NCI-H82 treated with DMSO at 0.1 percent for 48 hours (cell line): ENCODE measurements at regions not wholly inside any gene's neighbourhood (a gene's known extent, or its start where the extent isn't known, plus 50 kb on each side); places are given as distances from the start of the nearest gene placed in this dataset.
"Not testable (repeated sequence)": the region's sequence is repeated elsewhere in the genome, so short reads cannot be mapped to it uniquely, and the experiment has no call there.

Experiments
- DNase-seq: peaks from one replicate; lab custom pipeline; 2025; ENCODE audit not compliant: unreplicated experiment; lab: John Stamatoyannopoulos, UW

DNA sequence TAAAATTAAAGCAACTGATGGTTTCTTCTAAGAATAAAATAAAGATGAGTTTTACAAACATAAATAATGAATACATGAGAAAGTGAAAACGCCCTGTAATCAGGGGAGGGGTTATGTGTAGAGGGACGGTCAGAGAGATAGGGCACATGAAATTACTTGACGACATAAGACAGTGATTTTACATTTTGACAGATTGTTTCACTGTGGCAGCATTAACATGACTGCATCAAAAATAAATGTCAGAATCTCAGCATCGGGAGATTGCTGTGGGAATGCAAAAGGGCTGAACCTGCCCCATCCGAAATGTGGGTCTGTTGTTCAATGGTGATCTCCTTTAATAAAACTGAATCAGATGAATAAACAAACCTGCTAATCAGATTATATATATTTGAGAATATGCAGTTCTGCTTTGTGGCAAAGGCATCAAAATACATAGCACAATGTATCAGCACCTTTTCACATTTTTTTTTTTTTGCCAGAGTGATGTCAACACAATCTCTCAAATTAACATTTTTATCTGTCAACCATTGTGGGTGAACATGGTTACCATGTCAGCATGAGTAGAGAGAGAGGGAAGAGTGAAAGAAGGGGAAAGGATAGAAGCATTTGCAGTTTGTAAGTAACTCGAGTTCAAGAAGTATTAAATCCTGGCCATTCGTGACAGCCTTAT is 177.1 kb upstream of the MAN1A1 start:
- DNase-seq = no peak

DNA sequence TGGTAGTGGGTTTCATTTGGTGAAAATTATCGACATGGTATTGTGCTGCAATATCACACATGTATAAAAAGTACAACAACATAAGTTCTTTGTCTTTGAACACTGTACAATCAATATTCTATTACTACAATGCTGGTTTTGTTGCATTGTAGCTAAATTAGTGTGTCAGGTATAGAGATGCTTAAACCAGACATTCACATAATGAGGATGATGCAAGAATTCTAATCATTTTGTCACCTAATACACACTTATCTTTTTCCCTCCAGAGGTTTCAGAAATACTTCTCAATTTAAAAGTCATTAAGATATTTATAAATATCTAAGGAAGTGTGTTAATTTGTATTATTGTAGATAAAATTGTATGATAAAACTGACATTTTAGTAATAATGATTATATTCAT is 174.8 kb upstream of the MAN1A1 start:
- DNase-seq = no peak

DNA sequence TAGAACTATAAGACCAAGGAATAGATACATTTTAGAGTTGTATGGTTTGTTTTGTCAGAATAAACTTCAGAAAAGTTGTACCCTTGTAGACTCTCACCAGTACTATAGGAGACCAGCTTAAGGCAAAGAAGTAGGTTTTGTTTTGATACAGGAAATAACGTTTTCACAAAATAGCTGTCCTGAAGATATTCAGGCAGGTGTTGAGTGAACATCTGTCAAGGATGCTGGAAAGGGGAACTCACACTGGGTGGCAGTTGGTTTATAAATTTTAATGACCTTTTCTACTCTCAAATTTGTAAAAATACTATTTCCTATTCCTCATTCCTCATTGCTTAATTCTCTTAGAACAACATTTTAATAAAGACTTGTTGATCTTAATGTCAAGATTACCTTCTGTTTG is 174.0 kb upstream of the MAN1A1 start:
- DNase-seq = no peak

DNA sequence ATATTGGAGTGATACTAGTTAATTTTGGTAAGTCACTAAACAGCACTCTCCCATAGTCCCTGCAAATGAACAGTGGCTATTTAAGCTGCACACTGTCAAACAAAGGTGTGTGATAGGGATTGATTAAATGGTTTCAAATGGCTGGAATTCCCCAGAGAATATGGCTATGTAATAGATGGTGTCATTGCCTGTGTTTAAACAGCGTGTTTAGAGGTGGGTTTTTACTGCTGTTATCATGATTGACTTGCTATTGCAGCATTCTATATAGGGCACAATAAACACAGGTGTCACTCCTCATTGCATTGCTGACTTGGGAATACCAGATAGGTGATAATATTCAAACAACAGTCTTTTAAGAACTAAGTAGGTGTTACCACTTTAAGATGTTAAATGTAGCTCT is 171.7 kb upstream of the MAN1A1 start:
- no peak for DNase-seq

DNA sequence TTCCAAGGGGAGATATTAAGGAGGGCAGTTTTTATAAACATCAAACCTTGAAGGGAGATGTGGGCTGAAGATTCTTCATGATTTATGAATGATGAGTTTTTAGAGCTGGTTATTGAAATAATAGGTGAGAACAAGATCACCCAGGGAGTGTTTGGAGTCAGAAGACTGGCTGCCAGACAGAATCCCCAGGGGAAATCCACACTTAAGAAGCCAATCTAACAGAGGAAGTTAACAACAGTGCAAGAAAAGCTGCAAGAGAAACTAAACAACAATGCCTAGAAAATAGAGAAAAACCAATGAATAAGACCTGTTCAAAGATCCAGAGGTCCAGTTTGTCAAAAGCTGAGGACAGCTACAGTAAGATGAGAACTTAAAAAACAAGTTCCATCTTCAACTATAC is 167.9 kb upstream of the MAN1A1 start:
- DNase-seq = no peak

DNA sequence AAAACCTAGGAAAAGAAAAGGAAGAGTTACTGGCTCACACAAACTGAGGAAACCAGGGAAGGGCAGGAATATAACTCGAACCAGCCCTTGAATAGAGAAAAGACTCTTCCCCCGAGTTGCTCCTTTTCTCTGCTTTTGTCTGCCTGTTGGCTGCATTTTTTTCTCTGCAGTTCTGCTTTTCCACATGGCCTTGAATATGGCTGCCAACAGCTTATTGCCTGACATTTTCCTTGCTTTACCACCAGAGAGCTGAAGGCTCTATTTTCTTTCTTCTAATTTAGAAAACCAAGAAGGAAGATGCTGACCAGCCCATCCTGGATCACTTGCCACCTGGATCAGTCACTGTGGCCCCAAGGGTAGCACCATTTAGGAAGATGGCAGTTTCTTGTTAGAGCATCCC is 164.8 kb upstream of the MAN1A1 start:
- DNase-seq = no peak

DNA sequence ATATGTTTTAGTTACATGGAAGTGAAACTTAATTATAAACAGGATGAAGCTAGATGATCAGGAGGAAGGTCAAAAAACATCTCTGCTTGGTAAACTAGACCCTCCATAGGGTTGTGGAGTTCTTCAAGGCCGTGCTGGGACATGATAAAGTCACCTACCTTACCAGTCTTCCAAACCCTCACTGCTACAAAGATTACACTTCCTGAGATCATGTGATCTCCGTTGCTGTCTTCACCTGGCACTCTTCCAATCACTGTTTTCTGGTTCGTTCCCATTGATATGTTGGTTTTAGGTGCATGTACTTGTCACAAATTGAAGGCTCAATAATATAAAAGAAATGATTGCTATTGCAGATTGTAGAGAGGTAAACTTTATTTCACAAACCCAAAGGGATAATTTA is 161.5 kb upstream of the MAN1A1 start:
- no peak for DNase-seq

DNA sequence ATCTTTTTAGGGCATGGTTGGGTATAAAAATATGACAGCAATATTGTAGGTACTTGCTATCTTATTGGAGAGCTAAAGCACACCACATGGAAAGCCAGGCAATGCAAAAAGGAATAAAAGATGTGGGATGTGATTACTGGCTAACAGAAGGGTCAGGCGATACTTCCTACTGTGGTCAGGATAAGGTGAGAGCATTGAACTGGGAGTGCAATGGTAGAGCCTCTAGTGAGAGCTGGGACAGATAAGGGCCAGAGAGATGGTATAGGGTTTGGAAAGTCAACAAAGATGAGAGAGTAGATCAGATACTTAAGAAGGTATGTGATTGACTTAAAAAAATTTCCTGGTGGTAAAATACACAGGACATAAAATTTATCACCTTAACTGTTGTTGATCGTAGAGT is 160.7 kb upstream of the MAN1A1 start:
- DNase-seq = no peak

DNA sequence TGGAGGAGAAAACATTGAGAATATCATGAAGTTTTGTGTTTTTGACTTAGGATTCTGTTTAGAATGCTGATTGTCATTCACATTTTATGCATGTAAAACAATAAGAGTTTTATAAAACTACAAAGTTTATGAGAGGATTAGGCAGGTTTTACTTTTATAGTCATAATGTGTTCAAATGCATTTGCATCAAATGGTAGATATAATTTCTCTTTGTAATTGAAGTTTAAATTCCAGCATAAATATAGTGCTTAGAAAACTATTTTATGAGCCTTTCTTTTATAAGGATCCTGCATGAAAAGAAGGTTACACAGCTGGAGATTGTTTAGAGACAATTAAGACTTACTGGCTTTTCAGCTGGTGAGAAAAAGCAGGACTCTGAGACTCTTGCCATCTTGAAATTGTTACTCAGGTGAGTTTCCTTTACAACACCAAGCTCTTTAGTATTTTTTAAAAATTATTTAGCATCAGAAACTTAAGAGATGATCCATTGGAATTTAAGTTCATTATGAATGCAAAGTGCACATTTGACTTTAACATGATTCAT is 157.1 kb upstream of the MAN1A1 start:
- DNase-seq = no peak

DNA sequence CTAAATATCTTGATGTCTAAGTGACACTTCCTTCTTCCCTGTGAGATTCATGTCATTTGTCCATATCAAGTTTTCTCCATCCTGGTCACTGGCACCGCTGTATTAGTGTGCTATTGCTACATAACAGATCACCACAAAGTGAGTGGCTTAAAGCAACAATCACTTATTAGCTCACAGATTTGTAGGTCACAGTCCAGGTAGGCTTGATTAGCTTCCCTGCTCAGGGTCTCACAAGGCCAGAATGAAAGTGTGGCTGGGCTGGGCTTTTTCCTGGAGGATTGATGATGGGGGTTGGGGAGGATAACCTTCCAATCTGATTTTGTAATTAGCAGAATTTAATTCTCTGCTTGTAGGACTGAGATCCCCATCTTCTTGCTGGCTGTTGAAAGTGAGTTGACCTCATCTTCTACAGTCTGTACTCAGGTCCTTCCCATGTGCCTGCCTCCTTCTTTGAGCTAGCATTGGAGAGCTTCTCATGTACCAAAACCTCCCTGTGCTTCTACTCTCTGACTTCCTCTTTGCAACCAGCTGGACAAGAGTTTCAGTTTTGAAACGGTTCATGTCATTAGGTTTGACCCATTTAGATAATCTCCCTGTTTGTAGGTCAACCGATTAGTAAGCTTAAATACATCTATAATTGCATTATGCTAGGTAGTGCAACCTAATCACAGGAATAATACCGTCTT is 152.4 kb upstream of the MAN1A1 start:
- DNase-seq = peak; percentile 95

DNA sequence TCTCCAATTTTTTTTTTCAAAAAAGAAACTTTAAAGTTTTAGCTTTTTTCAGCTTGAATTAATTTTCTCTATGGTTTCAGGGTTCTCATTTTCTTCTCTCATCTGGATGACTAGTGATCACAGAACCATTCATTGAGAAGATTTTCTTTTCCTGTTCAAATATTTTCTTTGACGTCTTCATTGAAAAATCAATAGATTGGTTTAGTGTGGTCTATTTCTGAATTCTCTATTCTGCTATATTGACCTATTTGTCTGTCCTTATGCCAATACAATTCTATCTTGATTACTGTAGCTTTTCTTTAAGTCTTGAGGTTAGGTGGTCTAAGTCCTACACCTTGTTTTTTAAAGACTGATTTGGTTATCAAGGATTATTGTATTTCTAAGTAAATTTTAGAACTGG is 150.2 kb upstream of the MAN1A1 start:
- DNase-seq = no peak

DNA sequence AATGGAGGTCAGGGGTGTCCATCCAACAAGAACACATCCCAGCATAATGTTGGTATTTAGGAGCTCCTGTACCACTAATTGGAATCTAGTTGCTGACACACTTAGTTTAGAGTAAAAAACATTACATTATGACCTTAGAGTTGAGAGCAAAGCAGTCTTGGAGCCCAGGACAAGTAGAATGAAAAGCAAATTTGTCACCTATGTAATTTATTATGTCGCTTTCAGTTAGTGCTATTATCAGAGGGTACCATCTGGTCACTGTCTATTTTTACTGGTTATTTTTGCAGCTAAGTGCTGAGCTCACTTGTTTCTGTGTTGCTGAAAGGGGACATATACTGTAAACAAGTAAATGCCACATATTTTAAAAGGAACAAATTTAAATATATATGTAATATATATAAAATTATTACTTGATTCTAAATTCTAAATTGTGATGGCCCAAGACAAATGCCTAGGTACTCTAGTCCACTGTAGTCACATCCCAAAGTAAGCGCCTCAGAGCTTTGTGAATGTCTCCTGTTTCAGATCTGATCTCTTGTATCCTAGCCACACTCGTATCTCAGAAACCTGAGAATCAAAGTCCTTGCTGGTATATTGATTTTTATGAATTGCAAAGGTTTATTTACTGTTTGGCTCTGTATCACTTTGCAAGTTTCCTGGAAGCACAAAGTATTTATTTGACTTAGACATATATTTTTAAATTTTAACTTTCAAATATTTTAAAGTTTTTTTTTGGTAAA is 148.6 kb upstream of the MAN1A1 start:
- DNase-seq = no peak

DNA sequence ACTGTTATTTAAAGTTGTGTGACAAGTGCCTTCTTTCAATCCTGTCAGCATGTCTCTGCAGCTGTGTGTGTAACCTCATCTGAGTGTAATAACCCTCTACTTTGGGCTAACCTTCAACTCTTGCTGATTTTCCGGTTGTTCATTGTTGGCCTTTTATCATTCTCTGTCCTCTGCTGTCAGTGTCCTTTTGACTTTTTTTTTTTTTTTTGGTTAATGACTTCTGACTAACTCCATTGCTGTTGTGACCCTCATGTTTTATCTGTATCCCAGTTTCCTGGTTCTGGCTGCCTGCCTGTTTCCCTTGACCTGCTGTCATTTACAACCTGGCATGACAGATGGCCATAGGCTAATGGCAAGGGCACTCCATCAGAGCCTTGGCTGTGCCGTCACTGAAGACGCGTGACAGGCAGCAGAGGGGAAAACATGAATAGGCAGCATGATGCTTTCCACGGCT is 145.7 kb upstream of the MAN1A1 start:
- peak; percentile 24 for DNase-seq

DNA sequence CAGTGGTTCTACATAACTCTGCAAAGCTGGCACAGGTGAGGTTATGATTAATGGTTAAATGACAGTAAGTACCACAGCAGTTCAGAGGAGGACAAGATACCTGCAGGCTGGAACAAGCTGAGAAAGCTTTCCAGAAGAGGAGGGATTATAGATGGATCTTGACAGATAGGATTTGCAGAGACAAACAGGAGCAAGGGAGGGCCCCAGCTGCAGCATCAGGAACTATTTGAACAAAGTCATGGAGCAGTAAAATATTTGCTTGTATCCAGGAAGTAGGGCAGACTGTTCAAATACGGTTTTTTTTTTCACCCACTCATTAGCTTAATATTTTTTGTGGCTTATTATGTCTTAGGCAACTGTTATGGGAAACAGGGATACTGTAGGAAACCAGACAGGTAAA is 144.4 kb upstream of the MAN1A1 start:
- peak; percentile 65 for DNase-seq

DNA sequence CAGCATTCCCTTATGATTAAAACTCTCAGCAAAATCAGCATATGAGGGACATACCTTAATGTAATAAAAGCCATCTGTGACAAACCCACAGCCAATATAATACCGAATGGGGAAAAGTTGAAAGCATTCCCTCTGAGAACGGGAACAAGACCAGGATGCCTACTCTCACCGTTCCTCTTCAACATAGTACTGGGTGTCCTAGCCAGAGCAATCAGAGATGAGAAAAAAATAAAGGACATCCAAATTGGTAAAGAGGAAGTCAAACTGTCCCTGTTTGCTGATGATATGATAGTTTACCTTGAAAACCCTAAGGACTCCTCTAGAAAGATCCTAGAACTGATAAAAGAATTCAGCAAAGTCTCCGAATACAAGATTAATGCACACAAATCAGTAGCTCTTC is 141.6 kb upstream of the MAN1A1 start:
- DNase-seq = not testable (repeated sequence)

DNA sequence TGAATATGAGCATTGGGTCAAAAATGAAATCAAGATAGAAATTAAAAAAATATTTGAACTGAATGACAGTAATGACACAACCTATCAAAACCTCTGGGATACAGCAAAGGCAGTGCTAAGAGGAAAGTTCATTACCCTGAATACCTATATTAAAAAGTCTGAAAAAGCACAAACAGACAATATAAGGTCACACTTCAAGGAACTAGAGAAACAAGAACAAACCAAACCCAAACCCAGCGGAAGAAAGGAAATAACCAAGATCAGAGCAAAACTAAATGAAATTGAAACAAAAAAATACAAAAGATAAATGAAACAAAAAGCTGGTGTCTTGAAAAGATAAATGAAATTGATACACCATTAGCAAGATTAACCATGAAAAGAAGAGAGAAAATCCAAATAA is 140.5 kb upstream of the MAN1A1 start:
- not testable (repeated sequence) for DNase-seq

DNA sequence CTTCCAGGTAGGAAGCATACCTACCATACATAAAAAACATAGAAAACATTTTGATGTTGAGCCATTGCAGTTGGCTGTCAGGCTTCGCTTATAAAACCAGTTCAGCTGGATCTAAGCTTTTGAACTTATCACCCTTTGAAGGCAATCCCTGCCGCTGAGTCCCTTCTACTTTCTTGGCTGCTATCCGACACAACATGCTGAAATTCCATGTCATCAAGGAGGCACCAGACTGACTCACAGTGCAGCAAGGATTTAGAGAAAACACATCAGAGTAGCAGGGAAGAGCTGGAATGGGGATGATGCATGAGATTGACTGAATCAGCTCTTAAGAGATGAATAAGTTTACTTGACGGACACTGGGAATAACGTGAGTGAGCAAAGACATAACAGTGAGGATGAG is 135.0 kb upstream of the MAN1A1 start:
- DNase-seq = no peak

DNA sequence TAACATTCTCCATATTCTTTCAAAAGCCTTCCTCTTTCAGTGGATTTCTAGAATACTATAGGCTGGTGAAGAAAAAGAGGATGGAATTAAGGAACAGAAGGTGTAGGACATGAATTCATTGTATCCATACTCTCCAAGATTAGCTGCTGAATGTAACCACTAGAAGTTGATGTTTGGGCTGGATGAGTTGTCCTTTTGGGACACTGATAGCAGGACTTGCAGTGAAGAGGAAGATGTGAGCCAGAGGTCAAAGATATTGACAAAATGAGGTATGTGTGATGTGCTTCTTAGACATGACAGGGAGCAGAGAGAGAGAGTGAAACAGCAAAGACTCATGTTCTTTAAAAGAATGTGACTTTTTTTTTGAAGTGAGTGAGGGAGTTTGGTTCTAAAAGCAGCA is 134.3 kb upstream of the MAN1A1 start:
- no peak for DNase-seq

DNA sequence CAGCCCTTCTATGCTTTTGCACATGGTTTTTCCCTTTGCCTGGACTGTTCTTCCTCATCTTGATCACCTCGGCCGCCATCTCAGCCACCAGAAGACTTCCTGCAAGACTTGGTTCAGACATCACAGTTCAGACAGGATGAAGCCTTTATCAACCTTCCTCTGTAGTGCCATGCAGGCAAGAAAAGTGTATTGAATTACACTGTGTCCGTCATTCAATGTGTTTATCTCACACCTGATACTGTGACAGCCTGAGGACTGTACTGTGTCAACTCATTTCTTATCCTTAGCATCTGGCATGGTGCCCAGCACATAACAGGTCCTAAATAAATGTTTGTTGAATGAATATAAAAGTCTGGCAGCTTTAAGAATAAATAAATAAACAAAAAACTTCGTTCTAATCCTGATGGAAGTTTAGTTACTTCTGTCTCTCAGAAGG is 133.3 kb upstream of the MAN1A1 start:
- no peak for DNase-seq

DNA sequence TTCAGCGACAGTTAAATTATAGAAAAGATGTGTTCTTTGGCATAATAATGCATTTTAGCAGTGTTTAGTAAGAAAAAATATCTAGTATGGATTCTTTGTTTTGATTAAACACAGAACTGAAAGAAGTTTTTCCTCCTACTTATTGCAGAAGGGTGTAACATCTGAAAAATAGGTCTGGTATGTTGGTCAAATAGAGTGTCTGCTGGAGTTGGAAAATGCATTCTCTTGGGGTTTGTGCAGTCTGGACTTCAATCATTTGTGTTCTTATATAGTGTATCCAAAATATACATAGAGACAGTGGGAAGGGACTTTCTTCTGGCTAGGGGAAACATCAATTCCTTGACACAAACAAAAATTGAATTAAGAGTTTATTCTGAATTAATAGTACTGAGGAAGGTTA is 132.4 kb upstream of the MAN1A1 start:
- DNase-seq = no peak

DNA sequence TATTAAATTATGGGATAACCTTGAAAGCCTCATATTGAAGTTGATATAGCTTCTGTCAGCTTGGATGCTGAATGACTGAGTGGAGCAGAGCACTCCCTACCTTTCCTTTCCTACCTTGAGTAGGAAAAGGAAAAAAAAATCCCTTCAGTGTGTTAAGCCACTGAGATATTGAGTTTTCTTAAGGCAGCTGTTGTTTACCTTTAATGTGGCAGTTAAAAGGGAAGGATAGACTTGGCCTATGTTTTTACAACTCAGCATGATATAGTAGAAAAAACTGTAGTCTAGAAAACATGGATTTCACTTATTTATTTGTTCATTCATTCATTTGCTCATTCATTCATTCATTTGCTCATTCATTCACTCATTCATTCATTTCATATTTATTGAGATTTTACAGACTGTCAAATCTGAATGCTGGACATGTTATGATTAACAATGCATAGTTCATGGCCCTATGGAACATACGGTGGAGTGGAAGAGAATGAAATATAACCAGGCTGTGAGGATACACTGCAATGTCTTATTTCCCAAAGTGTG is 131.5 kb upstream of the MAN1A1 start:
- no peak for DNase-seq
